ENCODE measurements at regions not wholly inside any gene's neighbourhood (a gene's known extent, or its start where the extent isn't known, plus 50 kb on each side); places are given as distances from the start of the nearest gene placed in this dataset.

DNA sequence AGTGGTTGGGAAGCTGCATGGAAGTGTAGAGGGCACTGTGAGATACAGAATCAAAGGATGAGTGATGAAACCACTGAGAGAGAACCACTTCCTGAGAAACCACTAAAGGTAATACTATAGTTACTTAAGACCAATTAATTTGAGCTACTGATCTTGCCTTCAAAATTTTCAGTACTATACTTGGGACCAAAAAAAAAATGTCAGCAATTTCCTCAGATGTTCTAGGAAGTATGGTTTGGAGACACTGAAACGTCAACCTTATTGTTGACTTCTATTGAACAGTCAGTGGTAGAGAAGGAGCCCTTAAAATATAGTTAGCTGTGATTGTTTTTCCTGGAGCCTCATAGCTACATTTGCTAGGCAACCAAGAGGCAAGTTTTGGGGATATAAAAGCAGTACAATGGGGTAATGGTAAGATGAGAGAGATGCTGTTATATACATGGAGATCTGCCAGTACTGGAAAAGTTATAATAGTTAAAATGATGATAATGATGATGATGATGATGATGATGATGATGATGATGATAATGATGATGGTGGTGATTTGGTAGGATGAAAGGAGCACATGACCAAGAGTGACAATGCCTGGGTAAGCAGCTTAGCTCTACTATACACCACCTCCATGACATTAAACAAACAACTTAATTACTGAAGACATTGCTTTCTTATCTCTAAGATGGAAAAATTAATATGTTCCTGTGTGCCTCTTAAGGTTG, 300.9 kb upstream of the G2E3 start:
- TF ChIP-seq, protein P1, sequence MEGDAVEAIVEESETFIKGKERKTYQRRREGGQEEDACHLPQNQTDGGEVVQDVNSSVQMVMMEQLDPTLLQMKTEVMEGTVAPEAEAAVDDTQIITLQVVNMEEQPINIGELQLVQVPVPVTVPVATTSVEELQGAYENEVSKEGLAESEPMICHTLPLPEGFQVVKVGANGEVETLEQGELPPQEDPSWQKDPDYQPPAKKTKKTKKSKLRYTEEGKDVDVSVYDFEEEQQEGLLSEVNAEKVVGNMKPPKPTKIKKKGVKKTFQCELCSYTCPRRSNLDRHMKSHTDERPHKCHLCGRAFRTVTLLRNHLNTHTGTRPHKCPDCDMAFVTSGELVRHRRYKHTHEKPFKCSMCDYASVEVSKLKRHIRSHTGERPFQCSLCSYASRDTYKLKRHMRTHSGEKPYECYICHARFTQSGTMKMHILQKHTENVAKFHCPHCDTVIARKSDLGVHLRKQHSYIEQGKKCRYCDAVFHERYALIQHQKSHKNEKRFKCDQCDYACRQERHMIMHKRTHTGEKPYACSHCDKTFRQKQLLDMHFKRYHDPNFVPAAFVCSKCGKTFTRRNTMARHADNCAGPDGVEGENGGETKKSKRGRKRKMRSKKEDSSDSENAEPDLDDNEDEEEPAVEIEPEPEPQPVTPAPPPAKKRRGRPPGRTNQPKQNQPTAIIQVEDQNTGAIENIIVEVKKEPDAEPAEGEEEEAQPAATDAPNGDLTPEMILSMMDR (IDR thresholded peaks at IDR 0.05): no peak
- TF ChIP-seq POLR2A (IDR thresholded peaks at IDR 0.05): no peak
- Histone ChIP-seq H3K27ac (no peak overlapping the region), H3K36me3 (no peaks in the 10 kb centered on the region), H3K4me3 (replicated peaks in 1 of 3) (no peak overlapping the region), H3K4me1 (peaks cover 6 to 9% of the 10 kb centered on the region in 2 donors), H3K27me3 (no peaks in the 10 kb centered on the region), H3K9me3 (no peaks in the 10 kb centered on the region)
- 84 to 98% methylated on average over 1 of the region's 1 CpG for WGBS, 2 donors
- no peak for DNase-seq
- intact Hi-C loops (cut with DNase I): no loop called here

GRCh38 chr14:30260833-30261607, 297.9 kb upstream of the G2E3 start:
- intact Hi-C loops (cut with DNase I): no loop called here

GRCh38 chr14:30264161-30264560, 294.8 kb upstream of the G2E3 start:
- Histone ChIP-seq H3K4me3 (replicated peaks in 1 of 3) (no peak overlapping the region), H3K4me1 (peaks cover 6 to 9% of the 10 kb centered on the region in 2 donors), H3K27me3 (no peaks in the 10 kb centered on the region), H3K27ac (no peak overlapping the region), H3K9me3 (no peaks in the 10 kb centered on the region), H3K36me3 (no peaks in the 10 kb centered on the region)
- no peak for TF ChIP-seq POLR2A (IDR thresholded peaks at IDR 0.05)
- TF ChIP-seq, protein P1 (IDR thresholded peaks at IDR 0.05): no peak
- no peak for DNase-seq
- intact Hi-C loops (cut with DNase I): no loop called here

More at GRCh38 chr14:30260833-30261607, 297.9 kb upstream of the G2E3 start:
- Histone ChIP-seq H3K4me1 (peaks cover 6 to 9% of the 10 kb centered on the region in 2 donors), H3K27me3 (no peaks in the 10 kb centered on the region), H3K4me3 (replicated peaks in 1 of 3) (no peak overlapping the region), H3K36me3 (no peaks in the 10 kb centered on the region), H3K9me3 (no peaks in the 10 kb centered on the region), H3K27ac (no peak overlapping the region)
- TF ChIP-seq POLR2A (IDR thresholded peaks at IDR 0.05): no peak
- TF ChIP-seq, protein P1 (IDR thresholded peaks at IDR 0.05): no peak
- no peak for DNase-seq
- WGBS, 2 donors: 56 to 57% methylated on average over 9 of the region's 9 CpGs

GRCh38 chr14:30266290-30266689, 292.7 kb upstream of the G2E3 start:
- Histone ChIP-seq H3K9me3 (no peaks in the 10 kb centered on the region), H3K4me1 (no peaks in the 10 kb centered on the region), H3K36me3 (no peaks in the 10 kb centered on the region), H3K4me3 (replicated peaks in 1 of 3) (no peak overlapping the region), H3K27ac (no peak overlapping the region), H3K27me3 (no peaks in the 10 kb centered on the region)
- TF ChIP-seq, protein P1 (IDR thresholded peaks at IDR 0.05): no peak
- TF ChIP-seq POLR2A (IDR thresholded peaks at IDR 0.05): no peak
- intact Hi-C loops (cut with DNase I): no loop called here
- 91 to 92% methylated on average over 3 of the region's 3 CpGs for WGBS, 2 donors
- no peak for DNase-seq

GRCh38 chr14:30267141-30267540, 291.8 kb upstream of the G2E3 start:
- WGBS, 2 donors: 68 to 77% methylated on average over 1 of the region's 1 CpG
- DNase-seq: no peak
- intact Hi-C loops (cut with DNase I): no loop called here
- Histone ChIP-seq H3K4me3 (replicated peaks in 1 of 3) (no peak overlapping the region), H3K4me1 (no peaks in the 10 kb centered on the region), H3K27ac (no peak overlapping the region), H3K9me3 (no peaks in the 10 kb centered on the region), H3K36me3 (no peaks in the 10 kb centered on the region), H3K27me3 (no peaks in the 10 kb centered on the region)
- TF ChIP-seq POLR2A (IDR thresholded peaks at IDR 0.05): no peak
- TF ChIP-seq, protein P1 (IDR thresholded peaks at IDR 0.05): no peak
